NOMO-1 (cell line): ENCODE measurements at regions not wholly inside any gene's neighbourhood (a gene's known extent, or its start where the extent isn't known, plus 50 kb on each side); places are given as distances from the start of the nearest gene placed in this dataset.
A peak's percentile ranks its signal among the peaks of the same experiment; 100 is the strongest.

Source experiments
- DNase-seq, 2 experiments: peaks; one replicate each; lab custom pipeline; 2025; ENCODE audit not compliant: unreplicated experiment in 2 of 2; lab: John Stamatoyannopoulos, UW

DNA sequence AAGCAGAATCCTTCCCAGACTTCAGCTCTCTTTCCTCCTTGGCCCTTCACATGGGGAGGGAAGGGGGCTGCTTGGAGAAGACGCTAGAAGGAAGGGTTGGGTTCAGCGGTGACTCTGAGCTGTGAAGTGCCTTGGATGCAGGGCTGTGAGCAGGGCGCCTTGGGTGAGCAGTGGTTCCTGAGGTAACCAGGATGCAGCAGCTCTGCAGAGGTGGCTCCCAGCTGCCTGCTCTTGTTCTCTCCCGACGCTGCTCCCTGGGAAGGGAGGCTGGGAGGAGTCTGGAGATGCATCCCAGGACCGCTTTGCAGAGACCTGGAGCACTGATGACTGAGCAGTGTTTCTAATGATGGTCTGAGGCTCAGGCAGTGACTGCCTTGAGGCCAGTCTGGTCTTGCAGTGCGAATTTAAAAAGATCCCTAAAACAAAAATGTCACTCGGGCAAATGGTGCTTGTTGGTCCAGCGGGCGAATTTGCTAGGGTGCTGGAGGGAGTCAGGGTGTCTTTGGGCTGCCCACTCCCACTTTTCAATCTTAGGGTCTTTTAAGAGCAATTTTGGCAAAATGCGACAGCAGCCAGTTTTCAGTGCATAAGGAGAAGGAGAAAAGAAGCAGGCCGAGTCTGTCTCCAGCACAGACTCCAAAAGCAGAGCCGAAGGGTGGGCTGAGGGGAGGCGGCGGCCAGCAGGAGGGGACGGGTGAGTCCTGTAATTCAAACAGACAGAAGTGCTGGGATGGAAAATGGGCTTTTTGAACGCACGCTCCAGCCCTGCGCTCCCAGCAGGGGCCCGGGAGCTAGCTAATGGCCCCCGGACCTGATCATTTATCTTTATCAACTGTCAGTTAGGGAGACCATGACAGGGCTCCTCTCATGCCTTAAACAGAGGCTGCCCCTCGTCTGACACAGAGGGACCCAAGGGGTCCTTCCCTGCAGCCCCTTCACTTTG, 191.2 kb upstream of the SHH start:
- no peak for DNase-seq

DNA sequence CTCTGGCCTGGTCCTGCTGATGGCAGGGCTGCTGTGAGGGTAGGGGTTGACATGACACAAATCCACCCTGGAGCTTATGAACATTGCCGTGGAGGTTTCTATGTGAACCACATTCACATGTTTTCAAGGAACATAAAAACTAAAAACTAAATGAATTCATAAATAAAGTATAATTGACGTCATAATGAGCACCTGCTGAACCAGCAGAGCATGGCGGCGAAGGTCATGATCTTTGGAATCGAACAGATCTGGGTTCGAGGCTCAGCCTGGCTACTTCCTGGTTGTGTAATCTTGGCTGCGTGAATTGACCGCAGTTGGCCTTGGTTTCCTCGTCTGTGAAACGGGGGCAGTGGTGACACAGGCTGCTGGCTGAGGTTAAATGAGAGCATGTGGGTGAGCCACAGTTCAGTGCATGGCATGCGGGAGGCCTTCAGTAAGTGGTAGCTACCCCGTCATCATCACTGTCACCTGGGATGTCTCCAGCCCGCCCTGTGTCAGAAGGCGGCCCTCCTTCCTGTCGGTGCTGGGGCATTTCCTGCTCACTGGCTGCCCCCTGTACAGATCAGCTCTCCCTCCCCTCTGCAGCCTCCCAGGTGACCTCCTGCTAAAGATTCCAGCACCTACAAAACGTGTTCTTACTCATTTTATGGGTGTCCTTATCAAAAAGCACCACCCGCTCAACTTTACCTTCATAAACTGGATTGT, 190.3 kb upstream of the SHH start:
- DNase-seq: no peak

DNA sequence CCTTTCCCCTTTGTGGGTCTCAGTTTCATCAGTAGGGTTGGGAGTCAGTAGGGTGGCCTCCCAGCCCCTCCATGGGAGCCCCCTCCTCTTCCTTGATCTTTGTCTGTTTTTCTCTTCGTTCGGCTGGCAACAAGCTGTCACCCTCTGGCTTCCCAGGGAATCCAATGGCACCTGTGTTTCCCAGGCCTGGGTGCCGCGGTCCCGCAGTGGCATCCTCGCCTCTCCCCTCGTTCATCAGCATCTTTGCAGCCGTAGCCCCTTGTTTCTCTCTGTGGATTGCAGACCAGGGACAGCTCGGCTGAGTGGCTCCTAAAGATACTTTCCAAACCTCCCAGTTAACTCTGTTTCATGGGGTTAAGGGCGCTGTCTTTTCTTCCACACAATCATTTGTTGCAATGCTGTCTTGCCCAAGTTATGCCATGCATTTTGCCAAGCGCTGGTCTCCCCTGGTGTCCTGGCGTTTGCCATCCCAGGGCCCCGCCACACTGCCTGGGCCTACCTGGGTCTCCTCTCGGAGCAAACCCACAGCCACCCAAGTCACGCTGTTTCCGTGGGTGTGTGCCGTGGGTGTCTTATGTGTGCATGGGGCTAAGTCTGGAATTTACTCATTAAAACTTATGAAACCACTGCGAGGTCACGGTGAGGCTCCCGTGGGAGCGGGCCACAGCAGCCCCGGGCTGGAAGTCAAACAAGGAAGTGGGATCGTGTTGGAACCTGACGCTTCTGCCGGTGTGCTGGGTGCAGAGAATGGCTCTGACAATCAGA, 189.4 kb upstream of the SHH start:
- DNase-seq: no peak

DNA sequence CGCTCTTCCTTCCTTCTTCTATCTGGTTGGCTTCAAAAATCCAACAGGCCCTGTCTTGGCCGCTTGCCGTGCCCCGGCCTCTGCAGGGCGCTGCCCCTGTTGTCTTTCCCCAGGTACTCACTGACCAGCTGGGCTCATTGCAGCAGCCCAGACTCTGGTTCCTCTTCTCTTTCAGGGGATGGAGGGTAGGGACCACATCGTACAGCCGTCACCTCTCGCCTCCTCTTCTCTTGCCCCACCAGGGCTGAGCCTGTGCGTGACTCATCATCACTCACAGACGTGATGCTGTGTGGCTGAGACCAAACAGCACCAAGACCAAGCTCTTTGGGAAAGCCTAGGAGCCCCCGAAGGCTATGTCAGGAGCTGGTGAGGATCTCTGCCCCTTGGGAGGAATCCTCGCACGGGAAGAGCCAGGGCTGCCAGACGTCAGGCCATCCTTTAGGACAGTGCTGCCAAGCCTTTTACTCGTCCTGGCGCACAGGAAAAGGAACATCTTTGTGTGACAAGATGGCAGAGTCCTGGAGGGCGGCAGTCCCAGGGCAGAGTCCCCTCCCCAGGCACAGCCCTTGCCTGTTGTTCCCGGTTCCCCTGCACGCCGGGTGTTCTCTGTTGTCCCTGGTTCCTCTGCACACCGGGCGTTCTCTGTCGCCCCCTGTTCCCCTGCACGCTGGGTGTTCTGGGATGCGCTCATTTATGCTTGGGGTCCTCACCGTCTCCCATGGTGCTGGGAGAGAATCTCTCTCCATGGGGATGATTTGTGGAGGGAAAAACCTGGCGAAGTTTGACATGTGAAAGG, 188.5 kb upstream of the SHH start:
- DNase-seq: no peak

DNA sequence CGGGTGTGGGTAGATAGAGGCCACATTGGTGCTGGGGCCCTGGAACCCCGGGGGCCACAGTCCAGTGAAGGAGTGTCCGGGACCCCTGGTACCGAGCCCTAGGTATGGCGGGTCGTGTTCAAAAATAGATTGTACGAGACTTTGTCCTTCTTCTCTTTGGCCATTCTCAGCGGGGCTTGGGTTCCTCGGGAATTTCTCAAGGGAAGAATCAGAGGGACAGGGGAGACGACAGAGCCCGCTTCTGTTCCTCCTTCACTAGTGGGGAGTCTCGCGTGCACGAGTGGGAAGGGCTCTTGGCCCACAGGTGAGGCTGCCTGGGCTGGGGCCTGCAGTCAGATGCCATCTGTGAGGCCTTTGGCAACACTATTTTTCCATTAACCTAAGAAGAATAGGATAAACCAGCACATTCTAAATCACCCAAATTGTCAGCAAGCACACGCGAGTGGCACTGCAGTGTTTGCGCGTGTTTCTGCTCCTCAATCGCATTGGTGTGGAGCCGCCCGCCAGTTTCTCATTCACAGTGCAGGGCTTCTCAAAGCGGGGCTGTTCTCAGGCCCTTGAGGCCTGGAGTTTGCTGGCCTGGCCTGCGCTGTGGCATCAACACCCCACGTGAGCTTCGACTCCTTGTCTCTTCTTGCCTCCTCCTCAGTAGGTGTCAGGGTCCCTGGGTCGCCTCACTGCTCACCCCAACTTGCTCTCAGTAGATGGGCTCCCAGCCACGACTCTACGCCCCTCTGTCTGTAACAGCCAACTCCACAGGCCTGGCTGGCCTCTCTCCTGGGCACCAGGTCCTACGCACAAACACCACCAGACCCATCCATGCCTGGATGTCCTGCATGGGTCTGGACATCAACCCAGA, 187.6 kb upstream of the SHH start:
- DNase-seq: no peak

DNA sequence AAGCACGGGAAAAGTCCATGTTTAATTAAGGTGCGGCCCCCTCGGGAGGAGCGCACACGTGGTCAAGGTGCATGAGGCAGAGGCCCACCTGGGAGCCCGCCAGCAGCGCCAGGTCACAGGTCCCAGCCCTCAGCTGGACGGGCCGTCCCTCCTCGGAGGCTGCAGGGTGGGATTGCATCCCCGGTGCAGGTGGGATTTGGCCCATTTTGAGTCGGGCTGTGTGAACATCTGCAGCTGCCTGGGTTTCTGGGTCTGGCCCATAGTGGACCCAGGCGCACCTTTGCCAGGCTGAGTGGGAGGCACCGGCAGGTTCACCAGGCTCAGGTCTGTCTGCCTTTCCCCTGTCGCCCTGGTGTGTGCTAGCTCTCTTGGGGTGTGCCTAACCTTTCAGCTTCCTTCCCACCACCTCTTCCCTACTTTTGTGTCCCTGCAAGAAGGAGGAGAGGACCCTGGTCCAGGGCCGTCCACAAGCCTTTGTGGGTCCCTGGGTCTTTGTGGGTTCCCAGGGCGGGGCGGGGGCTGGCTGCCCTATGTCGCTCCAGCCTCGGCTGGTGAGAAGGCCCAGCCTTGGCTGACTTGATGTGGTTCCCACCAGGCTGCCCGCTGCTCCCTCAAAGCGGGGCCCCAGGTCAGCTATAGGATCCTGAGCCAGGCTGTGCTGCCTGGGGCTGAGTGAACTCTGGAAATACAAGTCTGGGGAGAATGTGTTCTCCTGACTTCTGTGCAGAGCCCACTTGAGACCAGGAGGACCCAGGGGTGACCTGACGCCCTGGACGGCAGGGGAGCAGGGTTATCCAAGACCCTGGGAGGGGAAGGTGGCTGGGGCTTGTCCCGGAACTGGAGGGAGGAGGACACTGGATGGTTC, 186.7 kb upstream of the SHH start:
- no peak for DNase-seq

DNA sequence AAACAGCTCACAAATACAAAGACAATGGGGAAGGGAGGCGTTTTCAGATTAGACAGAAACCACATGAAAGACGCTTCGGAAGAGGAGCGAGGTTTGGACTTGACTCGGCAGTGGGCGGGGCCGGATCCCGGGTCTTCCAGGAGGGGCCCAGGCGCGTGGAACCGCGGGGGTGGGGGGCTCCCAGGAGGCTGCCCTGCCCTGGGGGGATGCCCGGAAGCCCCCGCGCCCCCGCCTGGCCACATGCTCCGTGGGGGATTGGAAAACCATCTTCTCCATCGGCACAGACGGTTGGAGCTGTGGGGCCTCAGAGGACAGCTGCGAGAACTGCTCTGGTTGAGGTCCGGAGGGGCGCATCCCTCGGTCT, 186.0 kb upstream of the SHH start:
- DNase-seq: no peak

DNA sequence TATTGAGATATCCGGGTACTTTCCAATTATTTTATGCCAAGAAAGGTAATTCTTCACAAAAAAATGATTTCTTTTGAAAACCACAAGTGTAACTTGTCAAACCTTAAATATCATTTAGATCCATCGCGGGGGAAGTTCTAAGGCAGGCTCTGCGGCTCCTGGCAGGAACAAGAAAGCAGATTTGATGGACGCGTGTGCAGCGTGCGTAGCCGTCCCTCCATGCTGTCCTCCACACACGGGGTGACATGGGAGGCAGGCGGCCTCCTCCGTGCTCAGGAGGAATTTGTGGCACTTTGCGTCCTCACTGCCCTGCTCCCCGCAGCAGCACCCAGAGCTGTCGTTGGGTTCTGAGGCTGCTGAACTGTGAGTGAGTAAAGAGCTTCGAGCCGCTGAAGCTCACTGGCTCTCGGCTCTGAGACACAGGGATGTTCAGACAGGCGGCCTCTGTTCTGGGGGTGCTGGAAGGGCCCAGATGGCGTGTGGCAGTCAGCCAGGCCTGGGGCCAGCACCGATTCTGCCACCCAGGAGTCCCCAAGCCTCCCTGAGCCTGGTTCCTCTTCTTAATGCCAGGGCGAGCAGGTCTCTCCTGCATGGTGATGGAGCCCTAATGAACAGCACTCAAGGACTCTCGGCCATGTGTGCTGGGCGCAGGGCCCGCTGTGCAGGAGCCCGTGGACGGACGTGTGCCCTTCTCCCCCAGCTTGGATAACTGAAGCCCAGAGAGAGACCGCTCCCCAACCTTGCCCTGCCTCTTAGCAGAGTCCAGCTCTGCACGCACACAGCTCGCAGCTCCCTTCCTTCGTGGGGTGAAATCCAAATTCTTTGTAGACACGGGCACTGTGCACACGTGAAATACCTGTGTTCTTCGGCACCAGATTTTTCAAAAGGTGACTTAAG, 185.4 kb upstream of the SHH start:
- DNase-seq: no peak

DNA sequence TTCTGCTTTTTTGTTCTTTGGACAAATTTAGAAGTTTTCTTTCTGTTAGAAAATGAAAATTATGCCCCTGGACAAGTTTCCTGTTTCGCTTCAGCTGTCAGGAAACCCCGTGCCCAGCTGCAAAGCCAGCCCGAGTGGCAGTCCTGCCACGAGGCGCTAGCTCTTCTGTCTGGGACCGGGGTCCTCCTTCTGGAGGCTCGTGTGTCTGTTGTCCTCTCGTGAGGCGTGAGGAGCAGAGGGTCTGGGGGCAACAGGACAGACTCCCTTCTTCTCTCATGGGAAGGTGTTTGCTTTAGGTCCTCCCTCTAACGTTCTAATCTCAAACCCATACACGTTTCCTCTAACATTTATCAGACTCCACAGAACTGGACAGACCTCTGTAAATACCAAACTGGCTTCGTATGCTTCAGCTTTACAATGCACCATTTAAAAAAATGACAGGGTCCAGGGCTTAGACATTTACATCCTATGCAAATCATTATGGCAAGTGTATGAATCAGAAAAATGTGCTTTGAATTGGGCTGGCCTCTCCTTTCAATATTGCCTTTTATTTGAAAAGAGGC, 184.5 kb upstream of the SHH start:
- no peak for DNase-seq

DNA sequence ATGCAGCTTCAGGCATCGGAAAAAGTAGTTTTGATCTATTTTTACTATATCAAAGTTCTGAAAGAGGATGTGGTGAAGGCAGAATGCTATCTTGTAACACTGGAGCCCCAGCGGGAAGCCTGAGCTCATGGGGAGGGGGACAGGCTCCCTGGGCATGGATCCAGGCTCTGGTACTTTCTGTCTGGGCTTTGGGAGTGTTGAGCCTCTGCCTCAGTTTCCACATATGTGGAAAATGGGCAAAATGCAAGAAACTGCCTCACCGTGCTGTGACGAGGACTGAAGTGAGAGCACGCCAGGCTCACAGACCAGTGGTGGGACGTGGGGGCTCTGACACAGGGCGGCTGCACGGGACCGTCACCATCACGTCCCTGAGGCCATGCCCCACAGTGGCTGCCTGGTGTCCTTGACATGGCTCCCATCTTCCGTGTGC, 182.9 kb upstream of the SHH start:
- DNase-seq: peak; percentile 49 to 52

DNA sequence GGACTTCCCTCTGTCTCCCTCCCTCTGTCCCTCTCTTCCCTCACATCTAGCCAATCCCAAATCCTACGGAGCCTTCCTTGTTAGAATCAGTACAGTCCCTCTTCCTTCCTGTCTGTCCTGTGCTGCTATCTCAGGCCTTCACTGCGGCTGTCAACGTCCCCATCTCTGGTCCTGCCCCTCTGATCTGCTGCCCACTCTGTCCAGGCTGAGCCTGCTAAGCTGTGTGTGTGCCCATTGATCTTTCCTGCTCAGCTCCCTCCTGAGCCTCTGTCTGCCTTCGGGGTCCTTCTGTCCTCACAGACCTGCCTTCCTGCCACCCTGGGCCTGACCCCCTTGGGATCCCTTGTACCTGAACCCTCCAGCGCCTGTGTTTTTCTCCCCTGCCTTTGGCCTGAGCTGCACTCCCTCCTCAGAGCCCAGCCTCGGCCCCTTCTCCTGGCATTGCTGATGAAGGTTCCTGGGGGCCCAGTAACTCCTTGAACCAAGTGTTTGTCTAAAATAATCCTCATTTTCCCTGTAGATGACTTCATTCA, 182.1 kb upstream of the SHH start:
- DNase-seq: no peak

DNA sequence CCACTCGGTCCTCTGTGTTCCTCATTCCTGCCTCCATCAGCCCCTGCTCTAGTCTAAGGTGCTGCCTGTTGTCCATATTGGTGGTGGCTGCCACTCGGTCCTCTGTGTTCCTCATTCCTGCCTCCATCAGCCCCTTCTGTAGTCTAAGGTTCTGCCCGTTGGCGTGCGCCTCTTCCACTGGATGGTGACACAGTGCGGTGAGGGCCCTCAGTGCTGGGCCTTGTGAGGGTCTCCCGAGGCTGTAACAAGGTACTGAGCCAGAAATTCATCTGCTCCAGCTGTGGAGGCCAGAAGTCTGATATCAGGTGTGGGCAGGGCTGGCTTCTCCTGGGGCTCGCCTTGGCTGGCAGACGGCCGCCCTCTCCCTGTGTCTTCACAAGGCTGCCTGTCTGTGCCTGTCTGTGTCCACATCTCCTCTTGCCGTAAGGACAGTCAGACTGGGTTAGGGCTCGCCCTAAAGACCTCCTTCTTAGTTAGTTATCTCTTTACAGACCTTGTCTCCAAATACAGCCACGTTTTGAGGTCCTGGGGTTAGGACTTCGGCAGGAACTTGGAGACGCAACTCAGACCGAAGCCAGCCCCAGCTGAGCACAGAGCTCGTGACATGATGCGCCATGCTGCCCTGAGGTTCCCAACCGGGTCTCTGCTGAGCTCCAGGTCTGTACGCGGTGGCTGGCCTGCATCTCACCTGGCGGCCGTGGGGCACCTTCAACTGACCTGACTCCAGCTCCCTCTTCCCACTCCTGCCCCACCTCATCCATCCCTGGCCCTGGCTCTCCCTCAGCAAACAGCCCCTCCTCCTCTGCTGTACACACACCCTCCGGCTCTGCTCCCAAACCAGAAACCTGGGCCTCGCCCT, 181.4 kb upstream of the SHH start:
- DNase-seq: no peak

DNA sequence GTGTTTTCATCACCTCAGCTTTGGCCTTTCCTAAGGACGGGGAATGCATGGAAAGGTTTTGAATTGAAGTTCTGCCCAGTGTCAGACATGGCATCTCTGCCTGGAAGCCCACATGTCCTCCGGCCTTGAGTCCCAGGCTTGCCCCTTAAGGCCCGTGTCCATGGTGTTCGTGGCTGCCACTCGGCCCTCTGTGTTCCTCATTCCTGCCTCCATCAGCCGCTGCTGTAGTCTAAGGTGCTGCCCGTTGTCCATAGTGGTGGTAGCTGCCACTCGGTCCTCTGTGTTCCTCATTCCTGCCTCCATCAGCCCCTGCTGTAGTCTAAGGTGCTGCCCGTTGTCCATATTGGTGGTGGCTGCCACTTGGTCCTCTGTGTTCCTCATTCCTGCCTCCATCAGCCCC, 180.7 kb upstream of the SHH start:
- no peak for DNase-seq

DNA sequence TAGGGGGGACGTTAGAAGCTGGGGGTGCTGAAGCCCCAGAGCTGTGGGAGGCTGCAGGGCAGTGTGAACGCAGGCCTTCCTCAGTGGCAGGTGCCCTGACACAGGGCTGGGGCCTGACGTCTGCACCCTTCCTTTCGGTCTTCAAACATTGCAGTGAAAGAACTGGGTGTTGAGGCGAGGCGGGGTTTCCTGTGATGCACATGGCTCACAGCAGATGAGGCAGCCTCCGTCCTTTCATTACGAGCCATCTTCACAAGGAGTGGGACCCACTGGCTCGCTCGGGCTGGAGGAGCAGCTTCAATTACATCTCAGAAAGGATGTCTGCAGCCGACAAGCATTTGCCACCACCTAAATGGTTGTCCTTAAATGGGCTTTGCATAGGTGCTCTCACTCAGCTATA, 180.3 kb upstream of the SHH start:
- no peak for DNase-seq

DNA sequence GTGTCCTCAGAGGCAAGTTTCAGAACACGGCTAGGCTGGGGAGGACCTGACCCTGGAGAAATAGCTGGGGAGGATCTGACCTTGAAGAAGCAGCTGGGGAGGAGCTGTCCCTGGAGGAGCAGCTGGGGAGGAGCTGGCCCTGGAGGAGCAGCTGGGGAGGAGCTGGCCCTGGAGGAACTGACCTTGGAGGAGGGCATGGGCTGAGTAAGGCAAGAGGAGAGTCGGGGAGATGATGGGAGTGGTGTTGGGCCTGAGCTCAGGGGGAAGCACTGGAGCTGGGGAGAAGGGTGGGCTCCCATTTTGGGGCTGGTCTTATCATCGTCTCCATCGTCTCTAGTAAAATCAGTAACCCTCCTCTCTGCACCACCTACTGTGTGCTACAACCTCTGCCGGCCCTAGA, 179.8 kb upstream of the SHH start:
- no peak for DNase-seq

DNA sequence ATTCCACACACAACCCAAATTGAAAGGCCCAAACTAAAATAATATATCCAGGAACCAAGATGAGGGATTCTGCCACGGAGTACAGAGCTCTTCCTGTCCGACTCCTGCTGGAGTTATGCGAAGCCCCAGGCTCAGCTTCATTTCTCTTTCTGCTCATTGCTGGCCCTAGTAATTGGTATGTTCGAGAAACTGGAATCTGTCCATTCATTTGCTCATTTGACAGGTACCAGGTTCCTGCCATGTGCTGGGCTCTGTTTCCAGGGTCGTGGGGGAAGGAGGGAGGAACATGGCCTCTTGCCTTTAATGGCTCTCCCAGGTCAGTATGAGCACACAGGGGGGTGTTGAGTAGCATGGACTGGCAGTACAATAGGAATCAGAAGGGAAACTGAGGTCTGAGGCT, 179.2 kb upstream of the SHH start:
- no peak for DNase-seq
